ENCODE measurements at regions not wholly inside any gene's neighbourhood (a gene's known extent, or its start where the extent isn't known, plus 50 kb on each side); places are given as distances from the start of the nearest gene placed in this dataset.
"Not testable (repeated sequence)": the region's sequence is repeated elsewhere in the genome, so short reads cannot be mapped to it uniquely, and the experiment has no call there.

- TF ChIP-seq, protein P1, sequence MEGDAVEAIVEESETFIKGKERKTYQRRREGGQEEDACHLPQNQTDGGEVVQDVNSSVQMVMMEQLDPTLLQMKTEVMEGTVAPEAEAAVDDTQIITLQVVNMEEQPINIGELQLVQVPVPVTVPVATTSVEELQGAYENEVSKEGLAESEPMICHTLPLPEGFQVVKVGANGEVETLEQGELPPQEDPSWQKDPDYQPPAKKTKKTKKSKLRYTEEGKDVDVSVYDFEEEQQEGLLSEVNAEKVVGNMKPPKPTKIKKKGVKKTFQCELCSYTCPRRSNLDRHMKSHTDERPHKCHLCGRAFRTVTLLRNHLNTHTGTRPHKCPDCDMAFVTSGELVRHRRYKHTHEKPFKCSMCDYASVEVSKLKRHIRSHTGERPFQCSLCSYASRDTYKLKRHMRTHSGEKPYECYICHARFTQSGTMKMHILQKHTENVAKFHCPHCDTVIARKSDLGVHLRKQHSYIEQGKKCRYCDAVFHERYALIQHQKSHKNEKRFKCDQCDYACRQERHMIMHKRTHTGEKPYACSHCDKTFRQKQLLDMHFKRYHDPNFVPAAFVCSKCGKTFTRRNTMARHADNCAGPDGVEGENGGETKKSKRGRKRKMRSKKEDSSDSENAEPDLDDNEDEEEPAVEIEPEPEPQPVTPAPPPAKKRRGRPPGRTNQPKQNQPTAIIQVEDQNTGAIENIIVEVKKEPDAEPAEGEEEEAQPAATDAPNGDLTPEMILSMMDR (IDR thresholded peaks at IDR 0.05; ENCODE audit: borderline replicate concordance, control extremely low read depth, extremely low read depth, insufficient read depth, missing control alignments): no peak
- DNase-seq (ENCODE audit: low spot score): no peak
- in situ Hi-C loops (cut with MboI; ENCODE audit: low sequenced_read_pairs, unreplicated experiment): no loop called here
These were observed 103.5 kb upstream of the CADM1 start for GRCh38 chr11:115607621-115608221.

GRCh38 chr11:115606498-115607220 is 102.4 kb upstream of the CADM1 start:
- in situ Hi-C loops (cut with MboI; ENCODE audit: low sequenced_read_pairs, unreplicated experiment): no loop called here
- DNase-seq (ENCODE audit: low spot score): no peak
- TF ChIP-seq, protein P1 (IDR thresholded peaks at IDR 0.05; ENCODE audit: borderline replicate concordance, control extremely low read depth, extremely low read depth, insufficient read depth, missing control alignments): no peak

GRCh38 chr11:115605871-115606497 is 101.8 kb upstream of the CADM1 start:
- no peak for DNase-seq (ENCODE audit: low spot score)
- TF ChIP-seq, protein P1 (IDR thresholded peaks at IDR 0.05; ENCODE audit: borderline replicate concordance, control extremely low read depth, extremely low read depth, insufficient read depth, missing control alignments): no peak
- in situ Hi-C loops (cut with MboI; ENCODE audit: low sequenced_read_pairs, unreplicated experiment): no loop called here

- in situ Hi-C loops (cut with MboI; ENCODE audit: low sequenced_read_pairs, unreplicated experiment); DNase-seq (ENCODE audit: low spot score): not testable (repeated sequence)
These were observed 101.2 kb upstream of the CADM1 start for GRCh38 chr11:115605397-115605796.

DNA sequence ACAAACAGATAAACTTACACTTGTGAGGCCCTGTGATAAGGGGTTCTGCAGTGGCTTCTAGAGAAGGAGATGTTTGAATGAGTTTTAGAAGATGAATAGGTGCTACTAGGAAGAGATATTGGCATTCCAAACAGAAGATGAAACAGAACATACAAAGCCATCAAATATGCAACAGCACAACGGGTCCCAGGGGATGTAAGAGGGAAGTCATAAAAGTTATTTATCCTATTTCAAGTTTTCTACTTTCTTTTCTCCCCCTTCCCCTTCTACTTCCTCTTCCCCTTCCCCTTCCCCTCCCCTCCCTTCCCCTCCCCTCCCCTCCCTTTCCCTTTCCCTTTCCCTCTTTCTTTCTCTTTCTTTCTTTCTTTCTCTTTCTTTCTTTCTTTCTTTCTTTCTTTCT is 94.9 kb upstream of the CADM1 start:
- in situ Hi-C loops (cut with MboI; ENCODE audit: low sequenced_read_pairs, unreplicated experiment): no loop called here
- TF ChIP-seq, protein P1 (IDR thresholded peaks at IDR 0.05; ENCODE audit: borderline replicate concordance, control extremely low read depth, extremely low read depth, insufficient read depth, missing control alignments): no peak

DNA sequence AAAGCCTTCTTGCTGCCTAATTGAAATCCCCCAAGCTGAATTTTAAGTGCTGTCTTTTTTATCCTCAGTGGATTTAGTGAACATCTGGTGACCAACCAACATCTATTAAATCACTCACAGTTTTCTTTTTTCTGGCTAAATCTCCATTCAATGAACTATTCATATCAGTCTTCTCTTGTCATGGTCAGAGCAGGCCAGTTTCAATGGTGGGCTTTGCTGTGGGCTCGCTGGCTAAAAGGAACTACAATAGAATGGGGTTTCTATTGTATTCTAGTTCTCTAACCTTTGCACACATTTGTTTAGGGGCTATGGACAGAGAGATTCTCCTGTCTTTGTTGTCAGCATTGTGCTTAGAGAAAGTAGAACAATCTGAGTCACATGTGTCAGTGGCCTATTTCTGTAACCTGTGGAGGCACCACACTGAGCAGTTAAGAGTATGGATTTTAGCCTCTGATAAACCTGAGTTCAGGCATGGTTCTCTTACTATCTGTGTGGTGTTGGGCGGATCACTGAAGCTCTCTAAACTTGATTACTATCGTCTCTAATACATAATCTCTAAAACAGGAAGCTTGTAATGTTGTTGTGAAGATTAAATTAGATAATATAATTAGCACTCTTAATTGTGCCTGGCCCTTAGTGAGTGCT is 94.2 kb upstream of the CADM1 start:
- in situ Hi-C loops (cut with MboI; ENCODE audit: low sequenced_read_pairs, unreplicated experiment): no loop called here
- no peak for DNase-seq (ENCODE audit: low spot score)

More for the DNA sequence above, 94.9 kb upstream of the CADM1 start:
- DNase-seq (ENCODE audit: low spot score): no peak

More for the DNA sequence above, 94.2 kb upstream of the CADM1 start:
- TF ChIP-seq, protein P1 (IDR thresholded peaks at IDR 0.05; ENCODE audit: borderline replicate concordance, control extremely low read depth, extremely low read depth, insufficient read depth, missing control alignments): no peak

All from GM13976 (cell line).